A673 (cell line): ENCODE measurements at regions not wholly inside any gene's neighbourhood (a gene's known extent, or its start where the extent isn't known, plus 50 kb on each side); places are given as distances from the start of the nearest gene placed in this dataset.

ENCODE experiments used
- CTCF ChIP-seq: fragments of 300-800, 200-600 bp; sonication (generic); conservative IDR thresholded peaks from 2 replicates; pipeline ENCODE4 v1.5.1; 2017; ENCODE audit warnings: low read depth, mild to moderate bottlenecking, antibody characterized with exemption, low read length, moderate library complexity, mixed read lengths
- EZH2 ChIP-seq: fragments of 200-600 bp; sonication (generic); IDR thresholded peaks from 2 replicates; pipeline ENCODE4 v1.6.1; 2017; ENCODE audit warnings: borderline replicate concordance, low read depth, mild to moderate bottlenecking, mixed read lengths, antibody characterized with exemption, low read length; ENCODE audit not compliant: poor library complexity, severe bottlenecking

GRCh38 chr6:147674794-147675193, 166.3 kb downstream of the SAMD5 start:
- TF ChIP-seq CTCF (no peak), EZH2 (no peak)
